CD14-positive monocyte (primary cell): ENCODE measurements at regions not wholly inside any gene's neighbourhood (a gene's known extent, or its start where the extent isn't known, plus 50 kb on each side); places are given as distances from the start of the nearest gene placed in this dataset.

Experiments used
- DNase-seq, 3 donors: peaks; one replicate each; pipeline ENCODE4 v3.0.0-alpha.2; 2011 to 2022
- H2AFZ ChIP-seq: 2 replicates; pipeline ENCODE4 v1.6.0; 2012; ENCODE audit warnings: mild to moderate bottlenecking, low read depth, low read length, inconsistent platforms; ENCODE audit not compliant: insufficient read depth, poor library complexity, severe bottlenecking
- H3K27ac ChIP-seq, 2 donors: 1 replicate in 1 of 2; 2 replicates in 1 of 2; pipeline ENCODE4 v1.5.1; 2012 to 2013; ENCODE audit warnings: low read length in 2 of 2, control low read depth in 1 of 2, inconsistent platforms in 1 of 2, low read depth in 1 of 2, mild to moderate bottlenecking in 1 of 2
- H3K27me3 ChIP-seq, 2 donors: one replicate each; pipeline versions ENCODE4 v1.6.0 to v1.6.1; 2011 to 2013; ENCODE audit warnings: low read length in 2 of 2; ENCODE audit not compliant: control insufficient read depth in 2 of 2, insufficient read depth in 2 of 2
- H3K36me3 ChIP-seq, 2 donors: replicated peaks in 1 of 2; 1 replicate in 1 of 2; 2 replicates in 1 of 2; pipeline versions ENCODE4 v1.5.1 to v1.6.1; 2012 to 2013; ENCODE audit warnings: low read length in 2 of 2, control low read depth in 1 of 2, inconsistent platforms in 1 of 2, mild to moderate bottlenecking in 1 of 2; ENCODE audit not compliant: insufficient read depth in 2 of 2, control insufficient read depth in 1 of 2
- H3K4me1 ChIP-seq, 2 donors: 1 replicate in 1 of 2; 2 replicates in 1 of 2; pipeline versions ENCODE4 v1.5.1 to v1.6.1; 2012 to 2013; ENCODE audit warnings: low read length in 2 of 2, control low read depth in 1 of 2, inconsistent platforms in 1 of 2, mild to moderate bottlenecking in 1 of 2, moderate library complexity in 1 of 2; ENCODE audit not compliant: insufficient read depth in 2 of 2, control insufficient read depth in 1 of 2
- H3K4me2 ChIP-seq: replicated peaks from 2 replicates; pipeline ENCODE3; 2012; ENCODE audit warnings: low read length, moderate library complexity, mild to moderate bottlenecking; ENCODE audit not compliant: poor library complexity, severe bottlenecking; ENCODE audit errors: extremely low read depth
- H3K4me3 ChIP-seq, 3 experiments: fragments of 200-600 bp in 1 of 3; sonication (generic) in 1 of 3; replicated peaks in 1 of 3; 1 replicate in 2 of 3; 2 replicates in 1 of 3; pipeline ENCODE4 v1.5.1; 2011 to 2013; ENCODE audit warnings: low read length in 3 of 3, mild to moderate bottlenecking in 3 of 3, control low read depth in 2 of 3, low read depth in 2 of 3, inconsistent platforms in 1 of 3, moderate library complexity in 1 of 3
- H3K79me2 ChIP-seq: 2 replicates; pipeline ENCODE4 v1.6.0; 2012; ENCODE audit warnings: mild to moderate bottlenecking, control low read depth, inconsistent platforms, low read length, moderate library complexity; ENCODE audit not compliant: insufficient read depth
- H3K9ac ChIP-seq: 2 replicates; pipeline ENCODE4 v1.6.0; 2017; ENCODE audit warnings: low read length, mild to moderate bottlenecking; ENCODE audit not compliant: insufficient read depth, poor library complexity, severe bottlenecking
- H3K9me3 ChIP-seq, 2 donors: replicated peaks in 1 of 2; 1 replicate in 1 of 2; 2 replicates in 1 of 2; pipeline versions ENCODE4 v1.5.1 to v1.6.1; 2012 to 2013; ENCODE audit warnings: low read length in 2 of 2, control low read depth in 1 of 2; ENCODE audit not compliant: control insufficient read depth in 1 of 2, insufficient read depth in 1 of 2
- H4K20me1 ChIP-seq: 2 replicates; pipeline ENCODE4 v1.6.0; 2012; ENCODE audit warnings: mild to moderate bottlenecking, low read length, control low read depth, moderate library complexity; ENCODE audit not compliant: insufficient read depth
- H3K27ac Mint-ChIP-seq, 7 donors: one replicate each; pipeline ENCODE4 v1.8.0; 2020; ENCODE audit warnings: mild to moderate bottlenecking in 7 of 7, mixed read lengths in 7 of 7, moderate library complexity in 6 of 7, inconsistent platforms in 2 of 7
- H3K27me3 Mint-ChIP-seq, 3 donors: one replicate each; pipeline ENCODE4 v1.8.0; 2021 to 2022; ENCODE audit warnings: low read depth in 3 of 3, mild to moderate bottlenecking in 3 of 3, mixed read lengths in 3 of 3, moderate library complexity in 3 of 3, inconsistent platforms in 1 of 3
- H3K36me3 Mint-ChIP-seq, 2 donors: one replicate each; pipeline ENCODE4 v1.8.0; 2020; ENCODE audit warnings: mixed read lengths in 2 of 2, inconsistent platforms in 1 of 2, mild to moderate bottlenecking in 1 of 2
- H3K4me1 Mint-ChIP-seq: one replicate; pipeline ENCODE4 v1.8.0; 2020; ENCODE audit warnings: mild to moderate bottlenecking, mixed read lengths
- H3K4me3 Mint-ChIP-seq, 2 donors: one replicate each; pipeline ENCODE4 v1.8.0; 2020; ENCODE audit warnings: mild to moderate bottlenecking in 2 of 2, mixed read lengths in 2 of 2, moderate library complexity in 1 of 2
- H3K9me3 Mint-ChIP-seq, 7 donors: one replicate each; pipeline ENCODE4 v1.8.0; 2020 to 2022; ENCODE audit warnings: mixed read lengths in 7 of 7, mild to moderate bottlenecking in 6 of 7, moderate library complexity in 6 of 7, inconsistent platforms in 2 of 7
- CTCF ChIP-seq: fragments of 200-600 bp; IDR thresholded peaks from one replicate; pipeline ENCODE4 v1.8.0; 2022; ENCODE audit warnings: antibody characterized with exemption, mild to moderate bottlenecking
- WGBS: methylation state at CpG from one replicate; pipeline ENCODE4 v1.1.5; 2013; ENCODE audit warnings: missing lambda C conversion rate; ENCODE audit not compliant: insufficient coverage; 5-methylcytosine and 5-hydroxymethylcytosine counted together
- intact Hi-C, 2 donors: fragments of 100-400 bp; cut with micrococcal nuclease; formaldehyde crosslinking; loops; one replicate each; pipeline versions ENCODE4 v1.15.0 to v1.15.1; 2023

- no peak overlapping the region for H3K9ac ChIP-seq
- no peak overlapping the region for H3K27ac ChIP-seq
- H3K27me3 ChIP-seq: no peaks in the 10 kb centered on the region
- no peaks in the 10 kb centered on the region for H3K4me1 ChIP-seq
- no peak overlapping the region for H3K27ac Mint-ChIP-seq
- no peaks in the 10 kb centered on the region for H4K20me1 ChIP-seq
- no peak for DNase-seq
- intact Hi-C loops: no loop called here
- no peaks in the 10 kb centered on the region for H3K4me1 Mint-ChIP-seq
- H3K4me3 Mint-ChIP-seq: no peak overlapping the region
- no peak for TF ChIP-seq CTCF
- H2AFZ ChIP-seq: no peak overlapping the region
- H3K27me3 Mint-ChIP-seq: no peaks in the 10 kb centered on the region
- H3K36me3 Mint-ChIP-seq: no peaks in the 10 kb centered on the region
- WGBS: 100% methylated on average over 1 of the region's 2 CpGs
- no peaks in the 10 kb centered on the region for H3K79me2 ChIP-seq
- H3K4me3 ChIP-seq: no peak overlapping the region
- peaks cover 0 to 6% (median 5%) of the 10 kb centered on the region in 7 donors for H3K9me3 Mint-ChIP-seq
- H3K4me2 ChIP-seq: no peak overlapping the region
- H3K36me3 ChIP-seq: no peaks in the 10 kb centered on the region
- peaks cover 0 to 2% of the 10 kb centered on the region in 2 donors for H3K9me3 ChIP-seq
Measured at GRCh38 chr7:46754140-46754720, 827.7 kb downstream of the TNS3 start.

- no peaks in the 10 kb centered on the region for H3K36me3 ChIP-seq
- H2AFZ ChIP-seq: no peak overlapping the region
- no peaks in the 10 kb centered on the region for H3K27me3 ChIP-seq
- no peaks in the 10 kb centered on the region for H3K79me2 ChIP-seq
- no peak overlapping the region for H3K27ac Mint-ChIP-seq
- no peak for TF ChIP-seq CTCF
- DNase-seq: no peak
- no peak overlapping the region for H3K9ac ChIP-seq
- peaks cover 0 to 2% (median 0%) of the 10 kb centered on the region in 3 donors for H3K27me3 Mint-ChIP-seq
- intact Hi-C loops: no loop called here
- peaks cover 0 to 2% of the 10 kb centered on the region in 2 donors for H3K9me3 ChIP-seq
- H3K4me2 ChIP-seq: no peak overlapping the region
- H3K4me1 Mint-ChIP-seq: no peaks in the 10 kb centered on the region
- no peaks in the 10 kb centered on the region for H4K20me1 ChIP-seq
- peaks cover 0 to 7% (median 5%) of the 10 kb centered on the region in 7 donors for H3K9me3 Mint-ChIP-seq
- no peak overlapping the region for H3K4me3 ChIP-seq
- no peak overlapping the region for H3K27ac ChIP-seq
- H3K4me3 Mint-ChIP-seq: no peak overlapping the region
- no peaks in the 10 kb centered on the region for H3K4me1 ChIP-seq
- 93% methylated on average over 2 of the region's 2 CpGs for WGBS
- no peaks in the 10 kb centered on the region for H3K36me3 Mint-ChIP-seq
Measured at GRCh38 chr7:46753662-46754061, 828.2 kb downstream of the TNS3 start.
